ENCODE measurements at regions not wholly inside any gene's neighbourhood (a gene's known extent, or its start where the extent isn't known, plus 50 kb on each side); places are given as distances from the start of the nearest gene placed in this dataset.

GRCh38 chr2:109711230-109712122 is 82.6 kb upstream of the RGPD5 start:
- TF ChIP-seq CTCF (IDR thresholded peaks at IDR 0.05) (no peak), POLR2AphosphoS5 (IDR thresholded peaks at IDR 0.05) (no peak)
